ENCODE measurements at regions not wholly inside any gene's neighbourhood (a gene's known extent, or its start where the extent isn't known, plus 50 kb on each side); places are given as distances from the start of the nearest gene placed in this dataset.
"Not testable (repeated sequence)": the region's sequence is repeated elsewhere in the genome, so short reads cannot be mapped to it uniquely, and the experiment has no call there.

GRCh38 chr15:32536507-32537172 lies 56.6 kb upstream of the GOLGA8N start:
- TF ChIP-seq REST (IDR thresholded peaks at IDR 0.05); KDM5A (IDR thresholded peaks at IDR 0.05); POLR2A (IDR thresholded peaks at IDR 0.05; ENCODE audit: low read length); CTCF (IDR thresholded peaks at IDR 0.05); JUNB (IDR thresholded peaks at IDR 0.05); RAD21 (conservative IDR thresholded peaks at IDR 0.05 in 1 of 2, IDR thresholded peaks at IDR 0.05 in 1 of 2); BCL3 (IDR thresholded peaks at IDR 0.05); ZSCAN20 (CRISPR knock-in tag; IDR thresholded peaks at IDR 0.05); KDM1A (IDR thresholded peaks at IDR 0.05; ENCODE audit: low read depth); EP300 (IDR thresholded peaks at IDR 0.05); MYC (IDR thresholded peaks at IDR 0.05; ENCODE audit: borderline replicate concordance, low read length); CBX8 (IDR thresholded peaks at IDR 0.05): not testable (repeated sequence)
- TF ChIP-seq, protein P1, sequence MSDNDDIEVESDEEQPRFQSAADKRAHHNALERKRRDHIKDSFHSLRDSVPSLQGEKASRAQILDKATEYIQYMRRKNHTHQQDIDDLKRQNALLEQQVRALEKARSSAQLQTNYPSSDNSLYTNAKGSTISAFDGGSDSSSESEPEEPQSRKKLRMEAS (IDR thresholded peaks at IDR 0.05) = not testable (repeated sequence)
